ENCODE measurements at regions not wholly inside any gene's neighbourhood (a gene's known extent, or its start where the extent isn't known, plus 50 kb on each side); places are given as distances from the start of the nearest gene placed in this dataset.

DNA sequence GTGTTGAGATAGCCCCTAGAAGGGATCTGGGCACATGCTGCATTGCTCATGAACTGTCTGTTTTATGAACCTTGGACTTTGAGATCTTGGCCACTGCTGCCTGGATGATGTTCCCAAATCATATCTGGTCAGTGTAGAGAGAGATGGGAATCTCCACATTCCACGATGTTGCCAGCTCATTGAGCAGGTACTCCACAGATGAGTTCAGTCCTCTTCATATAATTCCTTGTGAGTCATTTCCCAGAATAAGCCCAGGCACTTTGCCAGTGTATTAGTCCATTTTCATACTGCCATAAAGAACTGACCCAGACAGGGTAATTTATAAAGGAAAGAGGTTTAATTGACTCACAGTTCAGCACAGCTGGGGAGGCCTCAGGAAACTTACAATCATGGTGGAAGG, 254.0 kb upstream of the RUNX1 start:
- no peak for TF ChIP-seq CTCF (IDR thresholded peaks at IDR 0.05; ENCODE audit: low read depth, low read length)

GRCh38 chr21:35298757-35299156, 249.7 kb upstream of the RUNX1 start:
- no peak overlapping the region for H3K4me3 ChIP-seq (ENCODE audit: low read depth, low read length)
- TF ChIP-seq CTCF (IDR thresholded peaks at IDR 0.05; ENCODE audit: low read depth, low read length) = no peak

More for the DNA sequence above, 254.0 kb upstream of the RUNX1 start:
- H3K4me3 ChIP-seq (ENCODE audit: low read depth, low read length) = no peak overlapping the region

- TF ChIP-seq CTCF (IDR thresholded peaks at IDR 0.05; ENCODE audit: low read depth, low read length) = no peak
- H3K4me3 ChIP-seq (ENCODE audit: low read depth, low read length) = no peak overlapping the region
These were observed 248.6 kb upstream of the RUNX1 start for GRCh38 chr21:35297665-35298064.

DNA sequence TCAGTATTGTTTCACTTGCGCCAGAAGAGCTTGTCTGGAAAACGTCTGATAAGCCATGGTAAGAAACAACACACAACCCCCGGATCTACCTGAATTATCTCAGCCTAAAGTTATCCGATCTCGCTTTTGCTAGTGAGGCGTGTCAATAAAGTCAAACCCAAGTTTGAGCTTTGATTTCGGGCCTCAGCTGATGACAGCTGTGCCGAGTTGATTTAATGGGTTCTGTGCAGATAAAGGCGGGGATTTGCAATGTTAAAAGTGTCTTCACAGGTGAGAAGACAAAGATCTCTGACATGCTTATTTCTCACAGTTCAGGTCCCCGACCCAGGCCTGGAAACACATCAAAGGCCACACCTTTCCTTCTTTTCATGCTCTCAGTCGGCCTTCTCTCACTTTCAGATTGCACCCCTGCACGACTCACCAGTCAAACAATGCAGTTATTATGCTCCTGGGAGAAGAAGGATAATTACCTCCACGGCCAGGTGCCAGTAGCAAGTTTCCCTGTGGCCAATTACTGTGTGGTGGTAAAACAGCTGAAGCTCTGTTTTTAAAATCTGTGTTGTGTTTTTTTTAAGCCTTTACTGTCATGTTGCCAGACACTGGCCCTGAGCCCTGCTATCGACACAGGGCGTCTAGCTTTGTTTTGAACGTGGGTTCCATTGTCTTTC, 245.3 kb upstream of the RUNX1 start:
- H3K4me3 ChIP-seq (ENCODE audit: low read depth, low read length) = no peak overlapping the region
- TF ChIP-seq CTCF (IDR thresholded peaks at IDR 0.05; ENCODE audit: low read depth, low read length) = no peak

DNA sequence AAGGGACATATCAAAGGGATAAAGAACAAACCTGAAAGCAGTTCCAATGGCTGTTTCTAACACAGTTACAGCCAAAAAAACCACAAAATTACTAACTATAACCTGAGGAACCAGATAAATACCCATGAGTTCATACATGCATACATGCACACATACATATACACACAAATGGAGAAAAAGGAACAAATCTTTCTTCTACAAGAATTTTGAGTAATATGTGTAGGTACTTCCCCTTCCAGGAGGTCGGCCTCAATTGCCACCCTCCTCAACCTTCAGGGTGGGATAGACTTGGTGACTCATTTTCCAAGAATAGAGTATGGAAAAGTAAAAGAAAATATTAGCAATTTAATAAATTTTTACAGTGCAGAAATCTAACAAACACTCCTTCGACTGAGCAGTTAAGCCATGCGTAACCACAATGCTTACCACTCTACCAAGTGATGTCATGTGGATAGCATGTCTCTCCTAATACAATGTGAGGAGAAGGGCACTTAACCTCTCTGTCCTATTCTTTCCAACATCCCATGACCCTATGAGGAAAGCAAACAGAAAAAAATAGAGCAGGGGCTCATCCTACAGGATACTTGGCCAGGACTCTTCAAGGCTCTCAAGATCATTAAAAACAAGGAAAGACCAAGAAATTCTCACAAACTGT, 243.0 kb upstream of the RUNX1 start:
- no peak for TF ChIP-seq CTCF (IDR thresholded peaks at IDR 0.05; ENCODE audit: low read depth, low read length)
- H3K4me3 ChIP-seq (ENCODE audit: low read depth, low read length) = no peak overlapping the region

DNA sequence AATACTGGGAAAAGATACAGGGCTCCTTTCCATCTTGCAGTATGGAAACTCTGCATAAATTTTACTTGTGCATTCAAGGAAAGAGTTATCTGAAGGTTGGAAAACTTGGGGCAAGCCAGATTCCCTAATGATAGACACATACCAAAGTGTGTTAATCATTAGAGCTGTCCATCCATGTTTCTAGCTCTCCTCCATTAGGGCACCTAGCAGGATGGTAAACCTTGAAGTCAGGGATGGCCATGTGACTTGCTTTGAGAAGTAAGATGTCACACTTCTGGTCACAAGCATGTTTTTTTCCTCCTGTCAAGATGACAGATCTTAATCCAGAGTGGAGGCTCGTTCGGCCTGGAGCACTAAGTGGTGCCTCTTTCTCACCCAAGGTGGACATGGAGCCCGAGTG, 241.9 kb upstream of the RUNX1 start:
- H3K4me3 ChIP-seq (ENCODE audit: low read depth, low read length) = no peak overlapping the region
- TF ChIP-seq CTCF (IDR thresholded peaks at IDR 0.05; ENCODE audit: low read depth, low read length) = no peak

DNA sequence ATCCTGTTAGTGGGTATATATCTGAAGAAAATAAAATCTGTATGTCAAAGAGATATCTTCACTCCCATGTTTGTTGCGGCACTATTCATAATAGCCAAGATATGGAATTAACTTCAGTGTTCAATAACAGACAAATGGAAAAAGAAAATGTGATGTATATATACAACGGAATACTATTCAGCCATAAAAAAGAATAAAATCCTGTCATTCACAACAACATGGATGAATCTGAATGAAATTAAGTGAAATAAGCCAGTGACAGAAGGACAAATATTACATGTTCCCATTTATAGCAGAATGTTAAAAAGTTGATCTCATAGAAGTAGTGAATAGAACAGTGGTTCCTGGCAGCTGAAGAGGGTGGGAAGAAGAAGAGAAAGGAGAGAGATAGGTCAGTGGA, 239.1 kb upstream of the RUNX1 start:
- TF ChIP-seq CTCF (IDR thresholded peaks at IDR 0.05; ENCODE audit: low read depth, low read length) = no peak
- H3K4me3 ChIP-seq (ENCODE audit: low read depth, low read length) = no peak overlapping the region
